ENCODE measurements at regions not wholly inside any gene's neighbourhood (a gene's known extent, or its start where the extent isn't known, plus 50 kb on each side); places are given as distances from the start of the nearest gene placed in this dataset.

DNA sequence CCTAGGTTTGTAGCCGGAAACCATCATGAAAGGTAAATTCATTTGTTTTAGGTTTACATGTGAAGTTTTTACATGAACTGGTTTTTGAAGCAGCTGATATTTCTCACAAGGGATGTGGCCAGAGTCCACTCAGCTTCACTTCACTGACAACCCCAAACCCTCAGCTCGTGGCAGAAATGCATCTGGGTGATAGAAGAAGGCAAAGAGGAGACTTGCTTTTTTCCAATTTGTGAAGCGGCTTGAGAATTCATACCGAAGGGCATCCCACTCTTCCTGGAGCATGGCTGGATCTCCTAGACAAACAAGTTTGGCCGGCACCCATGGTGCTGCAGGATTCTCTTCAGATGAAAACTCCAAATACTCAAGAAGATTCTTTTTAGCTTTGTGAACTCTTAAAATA is 392.8 kb upstream of the CNR1 start:
- no peak for DNase-seq
- intact Hi-C loops (cut with DNase I), result no loop called here
- no peaks in the 10 kb centered on the region for H3K27me3 ChIP-seq (ENCODE audit: control insufficient read depth in 1 of 2, insufficient read depth in 2 of 2, low read length in 1 of 2)
- H3K9me3 ChIP-seq (ENCODE audit: control insufficient read depth, low read length), result no peaks in the 10 kb centered on the region
- no peak for ATAC-seq (ENCODE audit: low FRiP score)
- WGBS, 2 donors, result 77 to 89% methylated on average over 5 of the region's 5 CpGs
- H3K27ac ChIP-seq (ENCODE audit: low read depth in 1 of 2, low read length in 2 of 2), result no peak overlapping the region
- H3K36me3 ChIP-seq (ENCODE audit: control insufficient read depth in 1 of 2, insufficient read depth in 2 of 2, low read length in 1 of 2), result no peaks in the 10 kb centered on the region
- H3K4me1 ChIP-seq (ENCODE audit: control insufficient read depth in 1 of 2, insufficient read depth in 2 of 2, low read length in 2 of 2), result peaks cover 0 to 14% of the 10 kb centered on the region in 2 donors
- no peak overlapping the region for H3K4me3 ChIP-seq (ENCODE audit: low read length in 2 of 2)

DNA sequence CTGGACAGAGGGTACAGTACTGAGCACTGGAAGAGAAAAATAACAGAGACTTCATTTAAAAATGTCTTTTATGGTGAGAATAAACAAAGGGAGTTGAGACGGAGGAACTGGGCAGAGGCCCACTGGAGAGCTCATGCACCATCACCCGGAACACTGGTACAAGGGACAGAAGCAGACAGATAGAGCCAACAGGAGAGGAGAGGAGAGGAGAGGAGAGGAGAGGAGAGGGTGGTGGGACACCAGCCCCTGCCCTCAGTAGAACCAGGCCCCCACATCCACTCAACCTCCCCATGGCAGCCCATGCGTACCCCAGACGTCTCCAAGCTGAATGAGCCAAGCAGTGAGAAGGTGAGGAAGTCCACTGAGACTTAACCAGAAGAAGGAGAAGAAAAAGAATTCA is 390.5 kb upstream of the CNR1 start:
- Histone ChIP-seq H3K36me3 (ENCODE audit: control insufficient read depth in 1 of 2, insufficient read depth in 2 of 2, low read length in 1 of 2) (no peaks in the 10 kb centered on the region), H3K4me1 (ENCODE audit: control insufficient read depth in 1 of 2, insufficient read depth in 2 of 2, low read length in 2 of 2) (peaks cover 0 to 14% of the 10 kb centered on the region in 2 donors), H3K4me3 (ENCODE audit: low read length in 2 of 2) (no peak overlapping the region), H3K27me3 (ENCODE audit: control insufficient read depth in 1 of 2, insufficient read depth in 2 of 2, low read length in 1 of 2) (no peaks in the 10 kb centered on the region), H3K9me3 (ENCODE audit: control insufficient read depth, low read length) (no peaks in the 10 kb centered on the region), H3K27ac (ENCODE audit: low read depth in 1 of 2, low read length in 2 of 2) (no peak overlapping the region)
- intact Hi-C loops (cut with DNase I), result no loop called here
- no peak for ATAC-seq (ENCODE audit: low FRiP score)
- DNase-seq, result no peak
- 17 to 54% methylated on average over 3 to 4 of the region's 4 CpGs for WGBS, 2 donors

DNA sequence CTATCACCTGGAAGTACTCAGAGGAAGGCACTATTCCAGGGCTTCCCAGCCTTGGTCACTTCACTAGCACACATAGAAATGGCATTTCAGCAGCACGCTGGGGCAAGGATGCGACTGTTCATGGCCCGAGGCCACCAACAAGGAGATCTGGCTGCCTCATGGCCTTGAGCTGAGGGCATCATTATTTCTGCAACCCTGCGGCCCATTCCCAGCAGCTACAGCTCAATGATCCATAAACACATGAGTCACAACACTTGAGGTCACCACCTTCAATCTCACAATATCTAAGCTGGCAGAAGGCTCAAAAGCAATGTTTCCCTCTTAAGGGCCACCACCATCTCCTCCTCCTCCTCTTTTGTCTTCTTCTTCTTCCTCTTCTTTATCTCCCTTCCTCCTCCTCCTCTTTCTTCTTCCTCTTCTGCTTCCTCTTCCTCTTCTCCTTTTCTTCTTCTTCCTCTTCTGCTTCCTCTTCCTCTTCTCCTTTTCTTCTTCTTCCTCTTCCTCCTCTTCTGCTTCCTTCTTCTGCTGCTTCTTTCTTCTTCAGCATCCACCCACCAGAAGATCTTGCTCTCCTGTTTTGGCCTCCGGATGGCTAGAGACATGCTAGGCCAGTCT is 382.9 kb upstream of the CNR1 start:
- H3K9me3 ChIP-seq (ENCODE audit: control insufficient read depth, low read length), result no peaks in the 10 kb centered on the region
- ATAC-seq (ENCODE audit: low FRiP score) (no peak), DNase-seq (no peak)
- H3K36me3 ChIP-seq (ENCODE audit: control insufficient read depth in 1 of 2, insufficient read depth in 2 of 2, low read length in 1 of 2), result no peaks in the 10 kb centered on the region
- WGBS, 2 donors, result 94 to 95% methylated on average over 5 of the region's 5 CpGs
- intact Hi-C loops (cut with DNase I), result no loop called here
- no peak overlapping the region for H3K27ac ChIP-seq (ENCODE audit: low read depth in 1 of 2, low read length in 2 of 2)
- H3K4me3 ChIP-seq (ENCODE audit: low read length in 2 of 2), result no peak overlapping the region
- no peaks in the 10 kb centered on the region for H3K27me3 ChIP-seq (ENCODE audit: control insufficient read depth in 1 of 2, insufficient read depth in 2 of 2, low read length in 1 of 2)
- no peaks in the 10 kb centered on the region for H3K4me1 ChIP-seq (ENCODE audit: control insufficient read depth in 1 of 2, insufficient read depth in 2 of 2, low read length in 2 of 2)

DNA sequence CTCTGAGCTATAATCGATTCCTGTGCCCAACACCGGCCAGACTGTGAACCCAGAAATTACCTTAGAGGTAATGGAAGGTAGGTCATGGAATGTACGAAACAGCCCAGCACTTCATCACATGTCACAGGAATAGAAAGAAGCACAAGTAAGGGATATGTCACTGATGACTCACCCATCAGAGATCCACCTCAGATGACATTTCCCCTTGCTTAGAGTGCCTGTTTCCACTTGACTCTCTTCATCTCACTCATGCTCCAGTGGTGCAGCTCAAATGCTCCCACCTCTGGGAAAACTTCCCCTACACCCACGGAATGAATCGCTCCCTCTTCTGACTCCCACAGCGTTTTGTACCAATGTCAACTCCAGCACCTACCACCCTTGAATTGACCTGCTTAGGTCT is 381.6 kb upstream of the CNR1 start:
- 90 to 91% methylated on average over 6 of the region's 6 CpGs for WGBS, 2 donors
- no peaks in the 10 kb centered on the region for H3K4me1 ChIP-seq (ENCODE audit: control insufficient read depth in 1 of 2, insufficient read depth in 2 of 2, low read length in 2 of 2)
- no peak for ATAC-seq (ENCODE audit: low FRiP score)
- no peak for DNase-seq
- H3K36me3 ChIP-seq (ENCODE audit: control insufficient read depth in 1 of 2, insufficient read depth in 2 of 2, low read length in 1 of 2), result no peaks in the 10 kb centered on the region
- H3K4me3 ChIP-seq (ENCODE audit: low read length in 2 of 2), result no peak overlapping the region
- H3K27ac ChIP-seq (ENCODE audit: low read depth in 1 of 2, low read length in 2 of 2), result no peak overlapping the region
- intact Hi-C loops (cut with DNase I), result no loop called here
- H3K9me3 ChIP-seq (ENCODE audit: control insufficient read depth, low read length), result no peaks in the 10 kb centered on the region
- H3K27me3 ChIP-seq (ENCODE audit: control insufficient read depth in 1 of 2, insufficient read depth in 2 of 2, low read length in 1 of 2), result no peaks in the 10 kb centered on the region

DNA sequence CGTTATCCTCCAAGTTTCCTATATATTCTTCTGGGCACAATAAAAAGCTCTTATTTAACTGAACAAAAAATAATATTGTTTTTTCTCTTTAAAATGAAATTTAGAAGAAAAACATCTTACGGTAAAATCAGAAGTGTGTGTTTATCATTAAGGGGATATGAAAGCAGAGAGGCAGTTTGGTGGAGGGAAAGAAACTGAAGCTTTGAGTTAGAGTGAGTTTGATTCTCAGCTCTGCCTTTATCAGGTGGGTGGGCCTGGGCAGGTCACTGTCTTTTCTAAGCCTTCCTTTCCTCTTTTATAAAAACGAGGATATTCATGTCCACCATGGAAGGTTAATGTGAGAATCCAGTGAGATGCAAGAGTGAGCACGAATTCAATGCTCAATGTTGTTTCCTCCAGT is 379.8 kb upstream of the CNR1 start:
- 58% methylated on average over 4 of the region's 4 CpGs for WGBS, 2 donors
- Histone ChIP-seq H3K4me3 (ENCODE audit: low read length in 2 of 2) (no peak overlapping the region), H3K36me3 (ENCODE audit: control insufficient read depth in 1 of 2, insufficient read depth in 2 of 2, low read length in 1 of 2) (no peaks in the 10 kb centered on the region), H3K4me1 (ENCODE audit: control insufficient read depth in 1 of 2, insufficient read depth in 2 of 2, low read length in 2 of 2) (no peaks in the 10 kb centered on the region), H3K27ac (ENCODE audit: low read depth in 1 of 2, low read length in 2 of 2) (no peak overlapping the region), H3K27me3 (ENCODE audit: control insufficient read depth in 1 of 2, insufficient read depth in 2 of 2, low read length in 1 of 2) (no peaks in the 10 kb centered on the region), H3K9me3 (ENCODE audit: control insufficient read depth, low read length) (no peaks in the 10 kb centered on the region)
- intact Hi-C loops (cut with DNase I), result no loop called here
- DNase-seq (no peak), ATAC-seq (ENCODE audit: low FRiP score) (no peak)

DNA sequence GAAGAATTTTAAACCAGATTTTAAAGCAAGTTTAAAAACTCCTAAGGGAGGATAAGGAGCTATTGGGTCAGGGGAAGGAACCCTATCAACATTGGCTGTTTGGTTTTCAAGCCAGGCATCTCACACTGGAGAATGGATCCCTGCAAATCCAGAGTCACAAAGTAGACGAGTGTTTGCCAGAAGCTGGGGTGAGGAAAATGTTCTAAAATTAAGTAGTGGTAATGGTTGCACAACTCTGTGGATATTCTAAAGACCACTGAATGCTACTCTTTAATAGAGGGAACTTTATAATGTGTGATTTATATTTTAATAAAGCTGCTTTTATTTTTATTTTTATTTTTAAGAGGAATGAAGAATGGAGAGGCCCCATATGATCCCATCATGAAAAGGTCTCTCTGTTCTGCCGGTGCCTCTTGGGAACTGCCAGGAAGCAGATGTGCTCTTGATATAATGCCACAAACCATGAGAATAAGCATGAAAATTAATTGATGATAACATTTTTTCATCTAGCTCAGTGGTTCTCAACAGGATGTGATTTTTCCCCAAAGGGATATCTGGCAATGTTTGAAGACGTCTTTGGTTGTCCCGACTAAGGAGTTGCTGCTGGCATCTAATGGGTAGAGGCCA is 379.0 kb upstream of the CNR1 start:
- ATAC-seq (ENCODE audit: low FRiP score) (no peak), DNase-seq (no peak)
- Histone ChIP-seq H3K9me3 (ENCODE audit: control insufficient read depth, low read length) (no peaks in the 10 kb centered on the region), H3K36me3 (ENCODE audit: control insufficient read depth in 1 of 2, insufficient read depth in 2 of 2, low read length in 1 of 2) (no peaks in the 10 kb centered on the region), H3K4me3 (ENCODE audit: low read length in 2 of 2) (no peak overlapping the region), H3K27me3 (ENCODE audit: control insufficient read depth in 1 of 2, insufficient read depth in 2 of 2, low read length in 1 of 2) (no peaks in the 10 kb centered on the region), H3K27ac (ENCODE audit: low read depth in 1 of 2, low read length in 2 of 2) (no peak overlapping the region), H3K4me1 (ENCODE audit: control insufficient read depth in 1 of 2, insufficient read depth in 2 of 2, low read length in 2 of 2) (no peaks in the 10 kb centered on the region)
- intact Hi-C loops (cut with DNase I), result no loop called here
- 74 to 78% methylated on average over 4 of the region's 4 CpGs for WGBS, 2 donors

DNA sequence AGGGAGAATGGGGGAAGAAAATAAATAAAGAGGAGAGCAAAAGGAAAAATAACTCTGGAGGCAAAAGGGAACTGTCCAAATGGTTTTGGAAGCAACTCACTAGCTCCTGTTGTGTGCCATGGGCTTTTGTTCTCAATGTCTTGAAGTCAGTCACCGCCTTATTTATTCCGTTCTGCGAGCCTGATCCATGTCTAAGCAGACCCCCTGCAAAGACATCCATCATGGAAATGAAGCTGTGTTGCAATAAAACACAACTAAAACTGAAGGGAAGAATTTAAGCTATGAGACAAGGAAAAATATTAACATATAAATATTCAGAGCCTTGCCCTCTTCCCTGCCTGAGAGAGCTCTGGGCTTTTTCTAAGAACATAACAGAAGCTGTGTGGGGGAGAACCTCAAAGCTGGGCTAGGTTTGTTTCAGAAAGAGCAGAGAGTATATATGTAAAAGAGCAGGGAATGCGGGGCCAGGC is 373.2 kb upstream of the CNR1 start:
- 42 to 43% methylated on average over 4 of the region's 4 CpGs for WGBS, 2 donors
- Histone ChIP-seq H3K27ac (ENCODE audit: low read depth in 1 of 2, low read length in 2 of 2) (no peak overlapping the region), H3K4me1 (ENCODE audit: control insufficient read depth in 1 of 2, insufficient read depth in 2 of 2, low read length in 2 of 2) (no peaks in the 10 kb centered on the region), H3K27me3 (ENCODE audit: control insufficient read depth in 1 of 2, insufficient read depth in 2 of 2, low read length in 1 of 2) (no peaks in the 10 kb centered on the region), H3K4me3 (ENCODE audit: low read length in 2 of 2) (no peak overlapping the region), H3K36me3 (ENCODE audit: control insufficient read depth in 1 of 2, insufficient read depth in 2 of 2, low read length in 1 of 2) (no peaks in the 10 kb centered on the region), H3K9me3 (ENCODE audit: control insufficient read depth, low read length) (no peaks in the 10 kb centered on the region)
- no peak for DNase-seq
- intact Hi-C loops (cut with DNase I), result no loop called here
- ATAC-seq (ENCODE audit: low FRiP score), result no peak

DNA sequence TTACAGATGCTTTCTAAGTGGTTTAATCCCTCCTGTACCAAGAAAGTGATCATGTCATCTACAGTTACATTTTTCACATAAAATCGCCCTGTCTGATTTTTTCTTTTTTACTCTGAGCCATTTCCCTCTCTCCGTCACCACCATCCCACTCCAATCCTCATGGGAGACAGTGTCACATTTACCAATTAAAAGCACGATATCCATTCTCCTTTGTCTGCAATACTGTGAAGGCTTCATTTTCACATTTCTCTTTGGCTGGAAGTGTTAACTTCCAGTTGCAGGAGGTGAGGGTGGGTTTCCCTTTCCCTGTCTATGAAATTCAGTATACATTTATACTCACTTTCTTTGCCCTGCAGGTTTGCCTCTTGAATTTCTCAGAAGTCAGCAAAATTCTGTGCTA is 372.7 kb upstream of the CNR1 start:
- intact Hi-C loops (cut with DNase I), result no loop called here
- H3K36me3 ChIP-seq (ENCODE audit: control insufficient read depth in 1 of 2, insufficient read depth in 2 of 2, low read length in 1 of 2), result no peaks in the 10 kb centered on the region
- WGBS, 2 donors, result 67 to 70% methylated on average over 3 of the region's 3 CpGs
- DNase-seq (no peak), ATAC-seq (ENCODE audit: low FRiP score) (no peak)
- no peak overlapping the region for H3K27ac ChIP-seq (ENCODE audit: low read depth in 1 of 2, low read length in 2 of 2)
- no peaks in the 10 kb centered on the region for H3K27me3 ChIP-seq (ENCODE audit: control insufficient read depth in 1 of 2, insufficient read depth in 2 of 2, low read length in 1 of 2)
- H3K4me1 ChIP-seq (ENCODE audit: control insufficient read depth in 1 of 2, insufficient read depth in 2 of 2, low read length in 2 of 2), result no peaks in the 10 kb centered on the region
- H3K9me3 ChIP-seq (ENCODE audit: control insufficient read depth, low read length), result no peaks in the 10 kb centered on the region
- H3K4me3 ChIP-seq (ENCODE audit: low read length in 2 of 2), result no peak overlapping the region

DNA sequence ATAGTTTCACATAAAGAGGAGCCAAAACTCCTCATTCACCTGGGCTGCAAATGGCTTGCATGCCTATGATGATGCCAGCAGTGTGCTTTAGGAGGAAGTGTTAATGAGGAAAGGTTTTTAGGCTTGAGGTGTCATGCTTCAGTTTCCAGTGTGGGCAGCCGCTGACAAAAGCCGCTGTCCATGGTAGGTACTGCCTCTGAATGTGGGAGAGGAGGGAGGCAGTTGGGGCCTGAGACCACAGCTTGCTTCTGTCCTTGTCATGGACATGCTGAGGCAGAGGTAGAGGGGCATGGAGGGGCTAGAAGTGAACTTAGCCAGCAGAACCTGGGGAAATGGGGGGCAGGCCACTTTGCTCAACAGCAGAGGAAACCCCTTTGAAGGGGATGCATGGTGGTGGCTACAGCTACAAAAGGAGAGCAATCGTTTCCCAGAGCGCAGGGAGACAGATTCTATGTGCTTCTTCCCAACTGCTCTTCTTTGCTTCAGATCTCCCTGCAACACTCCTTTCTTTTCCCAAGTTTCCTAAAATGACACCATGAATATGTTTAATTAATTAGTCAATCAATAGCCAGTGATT is 372.1 kb upstream of the CNR1 start:
- intact Hi-C loops (cut with DNase I), result no loop called here
- H3K4me1 ChIP-seq (ENCODE audit: control insufficient read depth in 1 of 2, insufficient read depth in 2 of 2, low read length in 2 of 2), result no peaks in the 10 kb centered on the region
- H3K36me3 ChIP-seq (ENCODE audit: control insufficient read depth in 1 of 2, insufficient read depth in 2 of 2, low read length in 1 of 2), result no peaks in the 10 kb centered on the region
- H3K27ac ChIP-seq (ENCODE audit: low read depth in 1 of 2, low read length in 2 of 2), result no peak overlapping the region
- no peaks in the 10 kb centered on the region for H3K27me3 ChIP-seq (ENCODE audit: control insufficient read depth in 1 of 2, insufficient read depth in 2 of 2, low read length in 1 of 2)
- no peak overlapping the region for H3K4me3 ChIP-seq (ENCODE audit: low read length in 2 of 2)
- no peaks in the 10 kb centered on the region for H3K9me3 ChIP-seq (ENCODE audit: control insufficient read depth, low read length)
- 56 to 58% methylated on average over 4 of the region's 4 CpGs for WGBS, 2 donors
- DNase-seq, result no peak
- ATAC-seq (ENCODE audit: low FRiP score), result no peak

Data from aorta (tissue), 5 donors.